ENCODE measurements at regions not wholly inside any gene's neighbourhood (a gene's known extent, or its start where the extent isn't known, plus 50 kb on each side); places are given as distances from the start of the nearest gene placed in this dataset.

DNA sequence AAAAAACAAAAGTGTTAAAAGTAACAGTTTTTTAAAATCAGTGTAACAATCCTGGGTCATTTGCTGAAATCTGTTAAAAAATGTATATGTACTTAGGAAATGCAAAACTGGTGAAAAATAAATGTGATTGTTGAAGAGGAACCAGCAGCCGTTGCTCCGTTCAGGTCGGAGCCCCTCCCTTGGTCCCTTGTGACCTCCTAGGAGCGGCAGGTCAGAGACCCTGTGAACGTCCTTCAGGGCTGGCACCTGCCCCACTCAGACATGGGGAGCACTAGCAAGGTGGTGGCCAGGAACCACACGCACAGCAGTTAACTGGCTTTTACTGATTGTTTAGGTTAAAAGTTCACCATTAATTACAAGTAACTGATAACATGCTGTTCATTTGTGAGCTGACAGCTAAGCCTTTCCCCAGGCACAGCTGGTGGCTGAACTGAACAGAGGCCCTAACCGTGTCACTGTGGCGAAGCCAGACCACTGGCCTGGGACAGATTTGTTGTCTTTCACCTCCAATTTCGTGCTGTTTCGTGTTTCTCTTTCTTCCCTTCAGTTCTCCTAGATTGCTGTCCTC is 159.2 kb upstream of the ALKAL2 start:
- CTCF ChIA-PET: no interaction called here
- H3K36me3 ChIP-seq (ENCODE audit: control insufficient read depth in 2 of 2, insufficient read depth in 2 of 2, low read length in 1 of 2): no peaks in the 10 kb centered on the region
- no TSS peak for BruUV-seq (replicated peaks)

More for the DNA sequence above, 159.2 kb upstream of the ALKAL2 start:
- no peaks in the 10 kb centered on the region; a peak in 1 of 4 replicates for H3K27me3 ChIP-seq (replicated peaks in 1 of 2; ENCODE audit: control insufficient read depth in 2 of 2, insufficient read depth in 2 of 2, low read length in 1 of 2)
- SMC1A ChIA-PET (ENCODE audit: uncharacterized antibody, unreplicated experiment): no interaction called here
- H3K9me3 ChIP-seq (replicated peaks; ENCODE audit: control insufficient read depth, insufficient read depth, low read length): no peaks in the 10 kb centered on the region
- intact Hi-C loops (cut with micrococcal nuclease; ENCODE audit: unreplicated experiment) (no loop called here), in situ Hi-C loops (cut with MboI) (no loop called here)
- RAD21 ChIA-PET (ENCODE audit: unreplicated experiment): no interaction called here
- no peak overlapping the region for H3K4me3 ChIP-seq
- no peak overlapping the region for H3K9ac ChIP-seq (ENCODE audit: control insufficient read depth, insufficient read depth, low read length)
- FAIRE-seq (no peak), ATAC-seq (no peak), DNase-seq (ENCODE audit: low read depth, low spot score) (no peak)
- H3K79me2 ChIP-seq (ENCODE audit: control insufficient read depth, insufficient read depth, low read length): no peaks in the 10 kb centered on the region
- H3K27ac ChIP-seq (ENCODE audit: control insufficient read depth, insufficient read depth): no peak overlapping the region
- 9% methylated on average over 10 of the region's 10 CpGs for WGBS (ENCODE audit: insufficient coverage, insufficient replicate concordance, low lambda C conversion rate, missing lambda C conversion rate)
- no peak overlapping the region for H3K4me2 ChIP-seq (ENCODE audit: control insufficient read depth, insufficient read depth)
- no peaks in the 10 kb centered on the region for H3K4me1 ChIP-seq (ENCODE audit: control insufficient read depth, insufficient read depth, low read length)
- no peaks in the 10 kb centered on the region for H4K20me1 ChIP-seq (ENCODE audit: control insufficient read depth, insufficient read depth)
- POLR2A ChIA-PET: no interaction called here
- TF ChIP-seq, protein P1, sequence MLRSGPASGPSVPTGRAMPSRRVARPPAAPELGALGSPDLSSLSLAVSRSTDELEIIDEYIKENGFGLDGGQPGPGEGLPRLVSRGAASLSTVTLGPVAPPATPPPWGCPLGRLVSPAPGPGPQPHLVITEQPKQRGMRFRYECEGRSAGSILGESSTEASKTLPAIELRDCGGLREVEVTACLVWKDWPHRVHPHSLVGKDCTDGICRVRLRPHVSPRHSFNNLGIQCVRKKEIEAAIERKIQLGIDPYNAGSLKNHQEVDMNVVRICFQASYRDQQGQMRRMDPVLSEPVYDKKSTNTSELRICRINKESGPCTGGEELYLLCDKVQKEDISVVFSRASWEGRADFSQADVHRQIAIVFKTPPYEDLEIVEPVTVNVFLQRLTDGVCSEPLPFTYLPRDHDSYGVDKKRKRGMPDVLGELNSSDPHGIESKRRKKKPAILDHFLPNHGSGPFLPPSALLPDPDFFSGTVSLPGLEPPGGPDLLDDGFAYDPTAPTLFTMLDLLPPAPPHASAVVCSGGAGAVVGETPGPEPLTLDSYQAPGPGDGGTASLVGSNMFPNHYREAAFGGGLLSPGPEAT (IDR thresholded peaks at IDR 0.05; ENCODE audit: low read depth): no peak
- TF ChIP-seq IRF4 (IDR thresholded peaks at IDR 0.05; ENCODE audit: low read depth, low read length) (no peak), SREBF1 (IDR thresholded peaks at IDR 0.05; ENCODE audit: low read length) (no peak), ATF7 (IDR thresholded peaks at IDR 0.05; ENCODE audit: low read depth) (no peak), NRF1 (conservative IDR thresholded peaks at IDR 0.05; ENCODE audit: low read depth, low read length) (no peak)
- TF ChIP-seq, protein P2, sequence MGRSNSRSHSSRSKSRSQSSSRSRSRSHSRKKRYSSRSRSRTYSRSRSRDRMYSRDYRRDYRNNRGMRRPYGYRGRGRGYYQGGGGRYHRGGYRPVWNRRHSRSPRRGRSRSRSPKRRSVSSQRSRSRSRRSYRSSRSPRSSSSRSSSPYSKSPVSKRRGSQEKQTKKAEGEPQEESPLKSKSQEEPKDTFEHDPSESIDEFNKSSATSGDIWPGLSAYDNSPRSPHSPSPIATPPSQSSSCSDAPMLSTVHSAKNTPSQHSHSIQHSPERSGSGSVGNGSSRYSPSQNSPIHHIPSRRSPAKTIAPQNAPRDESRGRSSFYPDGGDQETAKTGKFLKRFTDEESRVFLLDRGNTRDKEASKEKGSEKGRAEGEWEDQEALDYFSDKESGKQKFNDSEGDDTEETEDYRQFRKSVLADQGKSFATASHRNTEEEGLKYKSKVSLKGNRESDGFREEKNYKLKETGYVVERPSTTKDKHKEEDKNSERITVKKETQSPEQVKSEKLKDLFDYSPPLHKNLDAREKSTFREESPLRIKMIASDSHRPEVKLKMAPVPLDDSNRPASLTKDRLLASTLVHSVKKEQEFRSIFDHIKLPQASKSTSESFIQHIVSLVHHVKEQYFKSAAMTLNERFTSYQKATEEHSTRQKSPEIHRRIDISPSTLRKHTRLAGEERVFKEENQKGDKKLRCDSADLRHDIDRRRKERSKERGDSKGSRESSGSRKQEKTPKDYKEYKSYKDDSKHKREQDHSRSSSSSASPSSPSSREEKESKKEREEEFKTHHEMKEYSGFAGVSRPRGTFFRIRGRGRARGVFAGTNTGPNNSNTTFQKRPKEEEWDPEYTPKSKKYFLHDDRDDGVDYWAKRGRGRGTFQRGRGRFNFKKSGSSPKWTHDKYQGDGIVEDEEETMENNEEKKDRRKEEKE (IDR thresholded peaks at IDR 0.05): no peak
- H2AFZ ChIP-seq (ENCODE audit: control insufficient read depth, low read depth, low read length): no peak overlapping the region

All from GM12878 (cell line).